HepG2 (cell line): ENCODE measurements at regions not wholly inside any gene's neighbourhood (a gene's known extent, or its start where the extent isn't known, plus 50 kb on each side); places are given as distances from the start of the nearest gene placed in this dataset.

ENCODE experiments used
- ATAC-seq: fragments of 200-7000 bp; cut with Tn5 transposase; 3 replicates; pipeline ENCODE4 v1.9.1; 2020; ENCODE audit warnings: mild to moderate bottlenecking, moderate library complexity
- BruUV-seq: library from RNA; stranded (reverse); fragments of 400-500 nt; replicated peaks from 2 replicates; lab custom pipeline; 2021; lab: Mats Ljungman, UMichigan
- CTCF ChIA-PET: fragments of 300-600 bp; formaldehyde crosslinking; extraction: SDS; loops from one replicate; lab custom pipeline; 2021; ENCODE audit warnings: low total read pairs, inconsistent platforms, low intra/inter-chr PET ratio; lab: Yijun Ruan, JAX
- POLR2A ChIA-PET: fragments of 350-600 bp; sonication (Branson Sonifier 250); formaldehyde crosslinking; loops from one replicate; lab custom pipeline; 2020; ENCODE audit warnings: antibody characterized with exemption, inconsistent platforms; lab: Yijun Ruan, JAX
- DNase-seq: peaks from one replicate; pipeline ENCODE4 v3.0.0-alpha.2; 2015; ENCODE audit warnings: low spot score
- FAIRE-seq: peaks from 3 replicates; lab custom pipeline; 2011; peaks lifted over from hg19 to GRCh38; lab: Jason Lieb, UNC
- H2AFZ ChIP-seq: one replicate; pipeline ENCODE4 v1.6.1; 2011; ENCODE audit warnings: low read length, inconsistent platforms
- H3K27ac ChIP-seq: fragments of 300-600 bp; 3 replicates; pipeline ENCODE4 v1.8.0; 2011; ENCODE audit warnings: mixed run types, mild to moderate bottlenecking, mixed read lengths, low read length, inconsistent platforms; ENCODE audit not compliant: insufficient read depth; ENCODE audit errors: extremely low read length
- H3K27me3 ChIP-seq, 2 experiments: fragments of 200-600 bp in 1 of 2; 2 replicates in 1 of 2; 3 replicates in 1 of 2; pipeline versions ENCODE4 v1.6.0 to v1.8.0; 2011; ENCODE audit warnings: low read length in 2 of 2, mild to moderate bottlenecking in 2 of 2, moderate library complexity in 2 of 2, inconsistent platforms in 1 of 2; ENCODE audit not compliant: insufficient read depth in 2 of 2, control insufficient read depth in 1 of 2
- H3K36me3 ChIP-seq, 2 experiments: fragments of 200-600 bp in 1 of 2; replicated peaks in 1 of 2; 2 replicates in 1 of 2; 3 replicates in 1 of 2; pipeline versions ENCODE4 v1.5.1 to v1.8.0; 2011; ENCODE audit warnings: low read length in 2 of 2, inconsistent platforms in 1 of 2; ENCODE audit not compliant: insufficient read depth in 2 of 2, control insufficient read depth in 1 of 2
- H3K4me1 ChIP-seq: 2 replicates; pipeline ENCODE4 v1.5.1; 2012; ENCODE audit warnings: low read length, inconsistent platforms; ENCODE audit not compliant: insufficient read depth
- H3K4me2 ChIP-seq: 2 replicates; pipeline ENCODE4 v1.6.0; 2011; ENCODE audit warnings: low read depth, low read length, inconsistent platforms
- H3K4me3 ChIP-seq, 3 experiments: fragments of 200-600 bp in 1 of 3; sonication (generic), shearing (Covaris generic) in 1 of 3; replicated peaks in 1 of 3; 2 replicates each; pipeline ENCODE4 v1.5.1; 2011 to 2016; ENCODE audit warnings: low read length in 3 of 3, inconsistent platforms in 2 of 3, low read depth in 2 of 3, mild to moderate bottlenecking in 2 of 3, control low read depth in 1 of 3, mixed read lengths in 1 of 3; ENCODE audit not compliant: insufficient read depth in 1 of 3
- H3K79me2 ChIP-seq: one replicate; pipeline ENCODE4 v1.6.1; 2011; ENCODE audit warnings: low read length, inconsistent platforms; ENCODE audit not compliant: insufficient read depth
- H3K9ac ChIP-seq: 2 replicates; pipeline ENCODE4 v1.6.0; 2011; ENCODE audit warnings: mild to moderate bottlenecking, low read depth, low read length, inconsistent platforms; ENCODE audit not compliant: insufficient read depth
- H3K9me3 ChIP-seq: 2 replicates; pipeline ENCODE4 v1.5.1; 2012; ENCODE audit warnings: mild to moderate bottlenecking, low read length
- H4K20me1 ChIP-seq: 2 replicates; pipeline ENCODE4 v1.6.0; 2011; ENCODE audit warnings: inconsistent platforms, mild to moderate bottlenecking, low read length, moderate library complexity; ENCODE audit not compliant: insufficient read depth
- CHD4 ChIP-seq: fragments of 200-600 bp; sonication (generic); IDR thresholded peaks from 2 replicates; pipeline ENCODE4 v1.7.0; 2017; ENCODE audit warnings: mild to moderate bottlenecking, low read length, borderline replicate concordance
- GLMP ChIP-seq: sonication (generic); formaldehyde crosslinking; IDR thresholded peaks from 2 replicates; pipeline ENCODE4 v1.9.0; 2021; ENCODE audit warnings: missing genetic modification reagents, mild to moderate bottlenecking, borderline replicate concordance
- IKZF1 ChIP-seq: fragments of 450-650 bp; IDR thresholded peaks from 2 replicates; pipeline ENCODE4 v1.7.1; 2016
- MTF2 ChIP-seq: sonication (generic); formaldehyde crosslinking; IDR thresholded peaks from 2 replicates; pipeline ENCODE4 v1.5.0; 2020; ENCODE audit warnings: missing genetic modification reagents, borderline replicate concordance
- NAIF1 ChIP-seq: sonication (generic); formaldehyde crosslinking; IDR thresholded peaks from 2 replicates; pipeline ENCODE4 v1.5.0; 2020; ENCODE audit warnings: mild to moderate bottlenecking, missing genetic modification reagents, borderline replicate concordance
- NPAS2 ChIP-seq: sonication (generic); formaldehyde crosslinking; IDR thresholded peaks from 2 replicates; pipeline ENCODE4 v1.8.0; 2022; ENCODE audit warnings: mild to moderate bottlenecking, missing genetic modification reagents, borderline replicate concordance
- PLSCR1 ChIP-seq: sonication (generic); formaldehyde crosslinking; IDR thresholded peaks from 2 replicates; pipeline ENCODE4 v1.5.0; 2020; ENCODE audit warnings: missing genetic modification reagents, mild to moderate bottlenecking, borderline replicate concordance
- SIX4 ChIP-seq: sonication (generic); formaldehyde crosslinking; IDR thresholded peaks from 2 replicates; pipeline ENCODE4 v1.4.0; 2020; ENCODE audit warnings: missing genetic modification reagents
- SRSF1 ChIP-seq: fragments of 200-400 bp; formaldehyde crosslinking; optimal IDR thresholded peaks from 2 replicates; pipeline ENCODE3; 2017; ENCODE audit warnings: mild to moderate bottlenecking, low read depth, low read length, moderate library complexity
- ZMYM2 ChIP-seq: sonication (generic); formaldehyde crosslinking; IDR thresholded peaks from 2 replicates; pipeline ENCODE4 v1.8.0; 2022; ENCODE audit warnings: mild to moderate bottlenecking, missing genetic modification reagents
- ZNF274 ChIP-seq: sonication (generic); formaldehyde crosslinking; IDR thresholded peaks from 2 replicates; pipeline ENCODE4 v1.5.1; 2020; ENCODE audit warnings: mild to moderate bottlenecking, missing genetic modification reagents
- ZNF354B ChIP-seq: sonication (generic); formaldehyde crosslinking; IDR thresholded peaks from 2 replicates; pipeline ENCODE4 v1.8.0; 2022; ENCODE audit warnings: mild to moderate bottlenecking, missing genetic modification reagents
- ZNF674 ChIP-seq: sonication (generic); formaldehyde crosslinking; IDR thresholded peaks from 2 replicates; pipeline ENCODE4 v1.5.0; 2020; ENCODE audit warnings: low read depth, mild to moderate bottlenecking, missing genetic modification reagents
- ZNF713 ChIP-seq: sonication (generic); formaldehyde crosslinking; IDR thresholded peaks from 2 replicates; pipeline ENCODE4 v1.4.0; 2020; ENCODE audit warnings: mild to moderate bottlenecking, missing genetic modification reagents
- ZNF749 ChIP-seq: sonication (generic); formaldehyde crosslinking; IDR thresholded peaks from 2 replicates; pipeline ENCODE4 v1.8.0; 2022; ENCODE audit warnings: mild to moderate bottlenecking, missing genetic modification reagents, moderate library complexity, borderline replicate concordance
- ZSCAN22 ChIP-seq: sonication (generic); formaldehyde crosslinking; IDR thresholded peaks from 2 replicates; pipeline ENCODE4 v1.4.0; 2020; ENCODE audit warnings: mild to moderate bottlenecking, missing genetic modification reagents
- WGBS: methylation state at CpG from one replicate; pipeline ENCODE4 v1.1.6; 2017; ENCODE audit warnings: low lambda C conversion rate; 5-methylcytosine and 5-hydroxymethylcytosine counted together
- in situ Hi-C: cut with HindIII; loops from 2 replicates; pipeline ENCODE4 v1.10.0; 2017; ENCODE audit warnings: low pct_unique_long_range_greater_than_20kb; ENCODE audit not compliant: extremely low pct_ligation_motif_present
- intact Hi-C: fragments of 100-400 bp; cut with micrococcal nuclease; formaldehyde crosslinking; loops from one replicate; pipeline ENCODE4 v1.10.0; 2022; ENCODE audit not compliant: unreplicated experiment
- TF ChIP-seq, protein P1 (sequence below): sonication (generic); formaldehyde crosslinking; IDR thresholded peaks from 2 replicates; pipeline ENCODE4 v1.4.0; 2020; ENCODE audit warnings: mild to moderate bottlenecking, missing genetic modification reagents
- TF ChIP-seq, protein P2 (sequence below): sonication (generic); formaldehyde crosslinking; IDR thresholded peaks from 2 replicates; pipeline ENCODE4 v1.8.0; 2022; ENCODE audit warnings: low read depth, missing genetic modification reagents

DNA sequence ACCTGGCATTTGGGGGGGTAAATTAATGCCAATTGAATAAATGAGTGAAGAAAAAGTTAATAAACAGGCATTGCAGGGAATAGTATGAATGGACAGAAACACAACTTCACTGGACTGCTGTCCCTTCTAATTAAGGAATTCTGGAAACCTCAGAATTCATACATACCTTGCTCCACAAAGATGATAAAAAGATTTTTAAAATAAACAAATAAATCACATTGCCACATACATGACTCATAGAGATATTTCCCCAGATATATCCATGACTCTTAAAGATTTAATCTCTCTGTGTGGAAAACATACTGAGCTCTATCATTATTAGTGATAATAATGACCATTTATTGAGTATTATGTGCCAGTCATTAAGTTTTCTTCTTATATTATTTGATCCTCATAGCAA lies 469.0 kb upstream of the MEF2C start (continued):
- no peak for TF ChIP-seq ZNF749 (CRISPR knock-in tag)

- no peak for DNase-seq
- Histone ChIP-seq H3K9me3 (no peaks in the 10 kb centered on the region), H3K27ac (no peak overlapping the region), H3K36me3 (no peaks in the 10 kb centered on the region), H3K4me3 (no peak overlapping the region)
- BruUV-seq: no TSS peak
- 2% methylated on average over 4 of the region's 4 CpGs for WGBS
- POLR2A ChIA-PET: no interaction called here
- CTCF ChIA-PET: no interaction called here
- TF ChIP-seq ZMYM2 (CRISPR knock-in tag) (no peak), PLSCR1 (no peak), ZNF674 (CRISPR knock-in tag) (no peak), GLMP (CRISPR knock-in tag) (no peak), NPAS2 (CRISPR knock-in tag) (no peak), NAIF1 (CRISPR knock-in tag) (no peak), ZNF713 (CRISPR knock-in tag) (no peak), SIX4 (no peak), ZSCAN22 (CRISPR knock-in tag) (no peak), ZNF274 (no peak), CHD4 (no peak), SRSF1 (no peak), ZNF354B (no peak), IKZF1 (no peak), MTF2 (CRISPR knock-in tag) (no peak)
- TF ChIP-seq, protein P1, sequence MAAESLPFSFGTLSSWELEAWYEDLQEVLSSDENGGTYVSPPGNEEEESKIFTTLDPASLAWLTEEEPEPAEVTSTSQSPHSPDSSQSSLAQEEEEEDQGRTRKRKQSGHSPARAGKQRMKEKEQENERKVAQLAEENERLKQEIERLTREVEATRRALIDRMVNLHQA: no peak
- TF ChIP-seq, protein P2, sequence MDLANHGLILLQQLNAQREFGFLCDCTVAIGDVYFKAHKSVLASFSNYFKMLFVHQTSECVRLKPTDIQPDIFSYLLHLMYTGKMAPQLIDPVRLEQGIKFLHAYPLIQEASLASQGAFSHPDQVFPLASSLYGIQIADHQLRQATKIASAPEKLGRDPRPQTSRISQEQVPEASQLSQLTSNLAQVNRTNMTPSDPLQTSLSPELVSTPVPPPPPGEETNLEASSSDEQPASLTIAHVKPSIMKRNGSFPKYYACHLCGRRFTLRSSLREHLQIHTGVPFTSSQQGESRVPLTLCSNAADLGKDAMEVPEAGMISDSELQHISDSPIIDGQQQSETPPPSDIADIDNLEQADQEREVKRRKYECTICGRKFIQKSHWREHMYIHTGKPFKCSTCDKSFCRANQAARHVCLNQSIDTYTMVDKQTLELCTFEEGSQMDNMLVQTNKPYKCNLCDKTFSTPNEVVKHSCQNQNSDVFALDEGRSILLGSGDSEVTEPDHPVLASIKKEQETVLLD (CRISPR knock-in tag): no peak
- TF ChIP-seq, all 625 proteins: peak for 0
- H3K4me1 ChIP-seq: no peaks in the 10 kb centered on the region
- H3K27me3 ChIP-seq: no peaks in the 10 kb centered on the region; a peak in 1 of 5 replicates
- no peaks in the 10 kb centered on the region for H3K79me2 ChIP-seq
- intact Hi-C loops: no loop called here
- H2AFZ ChIP-seq: no peak overlapping the region
- ATAC-seq (no peak), FAIRE-seq (no peak)
- no peaks in the 10 kb centered on the region for H4K20me1 ChIP-seq
- in situ Hi-C loops: no loop called here
- no peak overlapping the region for H3K9ac ChIP-seq
- H3K4me2 ChIP-seq: no peak overlapping the region
These were observed 468.2 kb upstream of the MEF2C start for GRCh38 chr5:89351222-89351621.
